ENCODE measurements at regions not wholly inside any gene's neighbourhood (a gene's known extent, or its start where the extent isn't known, plus 50 kb on each side); places are given as distances from the start of the nearest gene placed in this dataset.
"Not testable (repeated sequence)": the region's sequence is repeated elsewhere in the genome, so short reads cannot be mapped to it uniquely, and the experiment has no call there.

- TF ChIP-seq, protein P1, sequence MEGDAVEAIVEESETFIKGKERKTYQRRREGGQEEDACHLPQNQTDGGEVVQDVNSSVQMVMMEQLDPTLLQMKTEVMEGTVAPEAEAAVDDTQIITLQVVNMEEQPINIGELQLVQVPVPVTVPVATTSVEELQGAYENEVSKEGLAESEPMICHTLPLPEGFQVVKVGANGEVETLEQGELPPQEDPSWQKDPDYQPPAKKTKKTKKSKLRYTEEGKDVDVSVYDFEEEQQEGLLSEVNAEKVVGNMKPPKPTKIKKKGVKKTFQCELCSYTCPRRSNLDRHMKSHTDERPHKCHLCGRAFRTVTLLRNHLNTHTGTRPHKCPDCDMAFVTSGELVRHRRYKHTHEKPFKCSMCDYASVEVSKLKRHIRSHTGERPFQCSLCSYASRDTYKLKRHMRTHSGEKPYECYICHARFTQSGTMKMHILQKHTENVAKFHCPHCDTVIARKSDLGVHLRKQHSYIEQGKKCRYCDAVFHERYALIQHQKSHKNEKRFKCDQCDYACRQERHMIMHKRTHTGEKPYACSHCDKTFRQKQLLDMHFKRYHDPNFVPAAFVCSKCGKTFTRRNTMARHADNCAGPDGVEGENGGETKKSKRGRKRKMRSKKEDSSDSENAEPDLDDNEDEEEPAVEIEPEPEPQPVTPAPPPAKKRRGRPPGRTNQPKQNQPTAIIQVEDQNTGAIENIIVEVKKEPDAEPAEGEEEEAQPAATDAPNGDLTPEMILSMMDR (IDR thresholded peaks at IDR 0.05): not testable (repeated sequence)
- not testable (repeated sequence) for TF ChIP-seq POLR2AphosphoS5 (IDR thresholded peaks at IDR 0.05)
These were observed 293.9 kb upstream of the PLGLB2 start for GRCh38 chr2:87453965-87454364.

Measured in esophagus muscularis mucosa (tissue), 3 donors.